Activated naive CD8-positive, alpha-beta T cell (primary cell): ENCODE measurements at regions not wholly inside any gene's neighbourhood (a gene's known extent, or its start where the extent isn't known, plus 50 kb on each side); places are given as distances from the start of the nearest gene placed in this dataset.
"Not testable (repeated sequence)": the region's sequence is repeated elsewhere in the genome, so short reads cannot be mapped to it uniquely, and the experiment has no call there.

ENCODE experiments used
- H3K27ac Mint-ChIP-seq: one replicate; pipeline ENCODE4 v1.8.0; 2021; ENCODE audit warnings: mixed read lengths
- H3K27me3 Mint-ChIP-seq: one replicate; pipeline ENCODE4 v1.8.0; 2021; ENCODE audit warnings: mixed read lengths
- H3K36me3 Mint-ChIP-seq: one replicate; pipeline ENCODE4 v1.8.0; 2021; ENCODE audit warnings: mixed read lengths
- H3K4me1 Mint-ChIP-seq: one replicate; pipeline ENCODE4 v1.8.0; 2021; ENCODE audit warnings: low read depth, mixed read lengths
- H3K4me3 Mint-ChIP-seq: one replicate; pipeline ENCODE4 v1.8.0; 2021; ENCODE audit warnings: mild to moderate bottlenecking, mixed read lengths
- H3K9me3 Mint-ChIP-seq: one replicate; pipeline ENCODE4 v1.8.0; 2021; ENCODE audit warnings: low read depth, mixed read lengths

- no peaks in the 10 kb centered on the region for H3K36me3 Mint-ChIP-seq
- H3K4me3 Mint-ChIP-seq: no peak overlapping the region
- peaks cover 1% of the 10 kb centered on the region for H3K27me3 Mint-ChIP-seq
- no peaks in the 10 kb centered on the region for H3K9me3 Mint-ChIP-seq
- no peaks in the 10 kb centered on the region for H3K4me1 Mint-ChIP-seq
- H3K27ac Mint-ChIP-seq: no peak overlapping the region
These were observed 110.6 kb upstream of the MIR17HG start for GRCh38 chr13:91236921-91237320.

GRCh38 chr13:91238036-91238435, 109.5 kb upstream of the MIR17HG start:
- H3K27me3 Mint-ChIP-seq: peaks cover under 1% of the 10 kb centered on the region
- no peak overlapping the region for H3K27ac Mint-ChIP-seq
- H3K36me3 Mint-ChIP-seq: no peaks in the 10 kb centered on the region
- no peaks in the 10 kb centered on the region for H3K9me3 Mint-ChIP-seq
- no peak overlapping the region for H3K4me3 Mint-ChIP-seq
- H3K4me1 Mint-ChIP-seq: no peaks in the 10 kb centered on the region

GRCh38 chr13:91240341-91240740, 107.1 kb upstream of the MIR17HG start:
- Mint-ChIP-seq H3K9me3 (no peaks in the 10 kb centered on the region), H3K36me3 (no peaks in the 10 kb centered on the region), H3K4me1 (no peaks in the 10 kb centered on the region), H3K27ac (no peak overlapping the region), H3K27me3 (no peaks in the 10 kb centered on the region), H3K4me3 (no peak overlapping the region)

GRCh38 chr13:91241221-91241933, 106.1 kb upstream of the MIR17HG start:
- H3K4me3 Mint-ChIP-seq: no peak overlapping the region
- no peaks in the 10 kb centered on the region for H3K9me3 Mint-ChIP-seq
- H3K27ac Mint-ChIP-seq: no peak overlapping the region
- H3K27me3 Mint-ChIP-seq: peaks cover under 1% of the 10 kb centered on the region
- H3K36me3 Mint-ChIP-seq: no peaks in the 10 kb centered on the region
- no peaks in the 10 kb centered on the region for H3K4me1 Mint-ChIP-seq

- Mint-ChIP-seq H3K4me3 (no peak overlapping the region), H3K4me1 (no peaks in the 10 kb centered on the region), H3K27me3 (peaks cover 4% of the 10 kb centered on the region), H3K36me3 (no peaks in the 10 kb centered on the region), H3K27ac (no peak overlapping the region), H3K9me3 (no peaks in the 10 kb centered on the region)
These were observed 104.8 kb upstream of the MIR17HG start for GRCh38 chr13:91242652-91243051.

GRCh38 chr13:91245288-91245687, 102.2 kb upstream of the MIR17HG start:
- H3K27me3 Mint-ChIP-seq: peaks cover 5% of the 10 kb centered on the region
- no peaks in the 10 kb centered on the region for H3K4me1 Mint-ChIP-seq
- no peak overlapping the region for H3K27ac Mint-ChIP-seq
- no peaks in the 10 kb centered on the region for H3K36me3 Mint-ChIP-seq
- no peak overlapping the region for H3K4me3 Mint-ChIP-seq
- no peaks in the 10 kb centered on the region for H3K9me3 Mint-ChIP-seq

- Mint-ChIP-seq H3K4me1 (no peaks in the 10 kb centered on the region), H3K36me3 (no peaks in the 10 kb centered on the region), H3K27ac (no peak overlapping the region), H3K4me3 (no peak overlapping the region), H3K27me3 (peaks cover 5% of the 10 kb centered on the region), H3K9me3 (no peaks in the 10 kb centered on the region)
These were observed 99.7 kb upstream of the MIR17HG start for GRCh38 chr13:91247768-91248167.

GRCh38 chr13:91248249-91248648, 99.2 kb upstream of the MIR17HG start:
- no peak overlapping the region for H3K4me3 Mint-ChIP-seq
- no peaks in the 10 kb centered on the region for H3K9me3 Mint-ChIP-seq
- H3K36me3 Mint-ChIP-seq: no peaks in the 10 kb centered on the region
- H3K4me1 Mint-ChIP-seq: no peaks in the 10 kb centered on the region
- no peak overlapping the region for H3K27ac Mint-ChIP-seq
- H3K27me3 Mint-ChIP-seq: peaks cover 5% of the 10 kb centered on the region

GRCh38 chr13:91249370-91249769, 98.1 kb upstream of the MIR17HG start:
- Mint-ChIP-seq H3K27ac (no peak overlapping the region), H3K9me3 (no peaks in the 10 kb centered on the region), H3K27me3 (peaks cover 5% of the 10 kb centered on the region), H3K4me3 (no peak overlapping the region), H3K4me1 (no peaks in the 10 kb centered on the region), H3K36me3 (no peaks in the 10 kb centered on the region)

GRCh38 chr13:91249861-91250260, 97.6 kb upstream of the MIR17HG start:
- Mint-ChIP-seq H3K27me3 (peaks cover 5% of the 10 kb centered on the region), H3K4me1 (no peaks in the 10 kb centered on the region), H3K9me3 (no peaks in the 10 kb centered on the region), H3K4me3 (no peak overlapping the region), H3K36me3 (no peaks in the 10 kb centered on the region), H3K27ac (no peak overlapping the region)

- H3K4me3 Mint-ChIP-seq, H3K4me1 Mint-ChIP-seq, H3K27me3 Mint-ChIP-seq, H3K36me3 Mint-ChIP-seq, H3K9me3 Mint-ChIP-seq, H3K27ac Mint-ChIP-seq: not testable (repeated sequence)
These were observed 95.9 kb upstream of the MIR17HG start for GRCh38 chr13:91251573-91251972.

GRCh38 chr13:91264484-91264883, 83.0 kb upstream of the MIR17HG start:
- Mint-ChIP-seq H3K36me3 (no peaks in the 10 kb centered on the region), H3K4me1 (no peaks in the 10 kb centered on the region), H3K9me3 (peaks cover 15% of the 10 kb centered on the region), H3K4me3 (no peak overlapping the region), H3K27me3 (peaks cover 6% of the 10 kb centered on the region), H3K27ac (no peak overlapping the region)

- Mint-ChIP-seq H3K36me3 (no peaks in the 10 kb centered on the region), H3K27me3 (peaks cover 7% of the 10 kb centered on the region), H3K4me3 (no peak overlapping the region), H3K27ac (no peak overlapping the region), H3K4me1 (peaks cover 2% of the 10 kb centered on the region), H3K9me3 (peaks cover 14% of the 10 kb centered on the region)
These were observed 78.2 kb upstream of the MIR17HG start for GRCh38 chr13:91269237-91269636.

GRCh38 chr13:91270031-91270430, 77.5 kb upstream of the MIR17HG start:
- Mint-ChIP-seq H3K4me1 (peaks cover 2% of the 10 kb centered on the region), H3K9me3 (peaks cover 8% of the 10 kb centered on the region)

GRCh38 chr13:91272235-91272777, 75.2 kb upstream of the MIR17HG start:
- Mint-ChIP-seq H3K36me3 (no peaks in the 10 kb centered on the region), H3K9me3 (no peaks in the 10 kb centered on the region), H3K4me1 (peaks cover 2% of the 10 kb centered on the region), H3K4me3 (no peak overlapping the region), H3K27me3 (peaks cover 8% of the 10 kb centered on the region), H3K27ac (no peak overlapping the region)

More at GRCh38 chr13:91270031-91270430, 77.5 kb upstream of the MIR17HG start:
- no peak overlapping the region for H3K4me3 Mint-ChIP-seq
- H3K36me3 Mint-ChIP-seq: no peaks in the 10 kb centered on the region
- H3K27ac Mint-ChIP-seq: no peak overlapping the region
- peaks cover 7% of the 10 kb centered on the region for H3K27me3 Mint-ChIP-seq

- Mint-ChIP-seq H3K27ac (no peak overlapping the region), H3K9me3 (peaks cover 4% of the 10 kb centered on the region), H3K36me3 (no peaks in the 10 kb centered on the region), H3K4me1 (peaks cover 2% of the 10 kb centered on the region), H3K4me3 (no peak overlapping the region), H3K27me3 (peaks cover 6% of the 10 kb centered on the region)
These were observed 73.8 kb upstream of the MIR17HG start for GRCh38 chr13:91273675-91274074.
